Endothelial cell of umbilical vein (primary cell): ENCODE measurements at regions not wholly inside any gene's neighbourhood (a gene's known extent, or its start where the extent isn't known, plus 50 kb on each side); places are given as distances from the start of the nearest gene placed in this dataset.

Experiments
- EZH2 ChIP-seq: IDR thresholded peaks from 2 replicates; pipeline ENCODE4 v1.6.1; 2012; ENCODE audit warnings: borderline replicate concordance, low read depth, mild to moderate bottlenecking, moderate library complexity, low read length, inconsistent platforms; ENCODE audit not compliant: severe bottlenecking
- FOS ChIP-seq: IDR thresholded peaks from 2 replicates; pipeline ENCODE4 v1.6.1; 2011; ENCODE audit warnings: mild to moderate bottlenecking, low read length, moderate library complexity, borderline replicate concordance; ENCODE audit not compliant: insufficient read depth
- JUN ChIP-seq: IDR thresholded peaks from 2 replicates; pipeline ENCODE4 v1.6.1; 2011; ENCODE audit warnings: borderline replicate concordance, low read depth; ENCODE audit not compliant: insufficient read length, insufficient read depth
- MAX ChIP-seq: IDR thresholded peaks from 2 replicates; pipeline ENCODE4 v1.6.1; 2011; ENCODE audit not compliant: insufficient read depth, insufficient read length
- MYC ChIP-seq: IDR thresholded peaks from one replicate; pipeline ENCODE4 v1.6.1; 2011; ENCODE audit warnings: mild to moderate bottlenecking, low read depth, low read length
- POLR2A ChIP-seq: IDR thresholded peaks from 2 replicates; pipeline ENCODE4 v1.6.1; 2012; ENCODE audit warnings: low read depth, mild to moderate bottlenecking, control low read depth, low read length
- POLR2AphosphoS5 ChIP-seq: IDR thresholded peaks from 2 replicates; pipeline ENCODE4 v1.6.1; 2012; ENCODE audit warnings: low read depth, mild to moderate bottlenecking, control low read depth, low read length, moderate library complexity; ENCODE audit not compliant: insufficient read depth
- TF ChIP-seq, protein P1 (sequence below), 2 donors: IDR thresholded peaks; 1 replicate in 1 of 2; 2 replicates in 1 of 2; pipeline ENCODE4 v1.5.1; 2011; ENCODE audit warnings: low read length in 2 of 2, mild to moderate bottlenecking in 2 of 2, moderate library complexity in 2 of 2, control low read depth in 1 of 2, inconsistent platforms in 1 of 2, low read depth in 1 of 2; ENCODE audit not compliant: insufficient read depth in 1 of 2; ENCODE audit errors: extremely low read depth in 1 of 2

DNA sequence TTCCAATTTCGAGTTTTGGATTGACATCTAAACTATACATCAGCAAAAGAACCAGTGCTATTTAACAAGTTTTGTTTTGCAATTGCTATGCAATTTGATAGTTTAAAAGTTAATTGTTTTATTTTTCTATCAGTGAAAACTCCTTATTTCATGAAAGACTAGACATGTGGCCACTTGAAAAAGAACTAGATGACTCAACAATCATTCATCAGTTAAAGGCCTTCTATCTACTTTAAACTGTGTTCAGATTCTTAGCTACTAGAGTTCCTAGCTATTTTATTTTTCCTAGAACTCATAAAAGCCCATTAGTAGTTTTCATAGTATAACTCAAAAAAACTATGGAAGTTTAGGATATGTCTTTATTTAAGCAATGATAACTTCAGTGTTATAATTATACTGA is 104.6 kb upstream of the LSM8 start:
- TF ChIP-seq, protein P1, sequence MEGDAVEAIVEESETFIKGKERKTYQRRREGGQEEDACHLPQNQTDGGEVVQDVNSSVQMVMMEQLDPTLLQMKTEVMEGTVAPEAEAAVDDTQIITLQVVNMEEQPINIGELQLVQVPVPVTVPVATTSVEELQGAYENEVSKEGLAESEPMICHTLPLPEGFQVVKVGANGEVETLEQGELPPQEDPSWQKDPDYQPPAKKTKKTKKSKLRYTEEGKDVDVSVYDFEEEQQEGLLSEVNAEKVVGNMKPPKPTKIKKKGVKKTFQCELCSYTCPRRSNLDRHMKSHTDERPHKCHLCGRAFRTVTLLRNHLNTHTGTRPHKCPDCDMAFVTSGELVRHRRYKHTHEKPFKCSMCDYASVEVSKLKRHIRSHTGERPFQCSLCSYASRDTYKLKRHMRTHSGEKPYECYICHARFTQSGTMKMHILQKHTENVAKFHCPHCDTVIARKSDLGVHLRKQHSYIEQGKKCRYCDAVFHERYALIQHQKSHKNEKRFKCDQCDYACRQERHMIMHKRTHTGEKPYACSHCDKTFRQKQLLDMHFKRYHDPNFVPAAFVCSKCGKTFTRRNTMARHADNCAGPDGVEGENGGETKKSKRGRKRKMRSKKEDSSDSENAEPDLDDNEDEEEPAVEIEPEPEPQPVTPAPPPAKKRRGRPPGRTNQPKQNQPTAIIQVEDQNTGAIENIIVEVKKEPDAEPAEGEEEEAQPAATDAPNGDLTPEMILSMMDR (IDR thresholded peaks at IDR 0.05; ENCODE audit: extremely low read depth in 1 of 2, insufficient read depth in 1 of 2, low read depth in 1 of 2, low read length in 2 of 2) = no peak
- no peak for TF ChIP-seq POLR2AphosphoS5
- TF ChIP-seq MAX = no peak
- no peak for TF ChIP-seq EZH2
- no peak for TF ChIP-seq FOS
- no peak for TF ChIP-seq MYC
- TF ChIP-seq POLR2A = no peak
- no peak for TF ChIP-seq JUN
